ENCODE measurements at regions not wholly inside any gene's neighbourhood (a gene's known extent, or its start where the extent isn't known, plus 50 kb on each side); places are given as distances from the start of the nearest gene placed in this dataset.
"Not testable (repeated sequence)": the region's sequence is repeated elsewhere in the genome, so short reads cannot be mapped to it uniquely, and the experiment has no call there.

- TF ChIP-seq, protein P1, sequence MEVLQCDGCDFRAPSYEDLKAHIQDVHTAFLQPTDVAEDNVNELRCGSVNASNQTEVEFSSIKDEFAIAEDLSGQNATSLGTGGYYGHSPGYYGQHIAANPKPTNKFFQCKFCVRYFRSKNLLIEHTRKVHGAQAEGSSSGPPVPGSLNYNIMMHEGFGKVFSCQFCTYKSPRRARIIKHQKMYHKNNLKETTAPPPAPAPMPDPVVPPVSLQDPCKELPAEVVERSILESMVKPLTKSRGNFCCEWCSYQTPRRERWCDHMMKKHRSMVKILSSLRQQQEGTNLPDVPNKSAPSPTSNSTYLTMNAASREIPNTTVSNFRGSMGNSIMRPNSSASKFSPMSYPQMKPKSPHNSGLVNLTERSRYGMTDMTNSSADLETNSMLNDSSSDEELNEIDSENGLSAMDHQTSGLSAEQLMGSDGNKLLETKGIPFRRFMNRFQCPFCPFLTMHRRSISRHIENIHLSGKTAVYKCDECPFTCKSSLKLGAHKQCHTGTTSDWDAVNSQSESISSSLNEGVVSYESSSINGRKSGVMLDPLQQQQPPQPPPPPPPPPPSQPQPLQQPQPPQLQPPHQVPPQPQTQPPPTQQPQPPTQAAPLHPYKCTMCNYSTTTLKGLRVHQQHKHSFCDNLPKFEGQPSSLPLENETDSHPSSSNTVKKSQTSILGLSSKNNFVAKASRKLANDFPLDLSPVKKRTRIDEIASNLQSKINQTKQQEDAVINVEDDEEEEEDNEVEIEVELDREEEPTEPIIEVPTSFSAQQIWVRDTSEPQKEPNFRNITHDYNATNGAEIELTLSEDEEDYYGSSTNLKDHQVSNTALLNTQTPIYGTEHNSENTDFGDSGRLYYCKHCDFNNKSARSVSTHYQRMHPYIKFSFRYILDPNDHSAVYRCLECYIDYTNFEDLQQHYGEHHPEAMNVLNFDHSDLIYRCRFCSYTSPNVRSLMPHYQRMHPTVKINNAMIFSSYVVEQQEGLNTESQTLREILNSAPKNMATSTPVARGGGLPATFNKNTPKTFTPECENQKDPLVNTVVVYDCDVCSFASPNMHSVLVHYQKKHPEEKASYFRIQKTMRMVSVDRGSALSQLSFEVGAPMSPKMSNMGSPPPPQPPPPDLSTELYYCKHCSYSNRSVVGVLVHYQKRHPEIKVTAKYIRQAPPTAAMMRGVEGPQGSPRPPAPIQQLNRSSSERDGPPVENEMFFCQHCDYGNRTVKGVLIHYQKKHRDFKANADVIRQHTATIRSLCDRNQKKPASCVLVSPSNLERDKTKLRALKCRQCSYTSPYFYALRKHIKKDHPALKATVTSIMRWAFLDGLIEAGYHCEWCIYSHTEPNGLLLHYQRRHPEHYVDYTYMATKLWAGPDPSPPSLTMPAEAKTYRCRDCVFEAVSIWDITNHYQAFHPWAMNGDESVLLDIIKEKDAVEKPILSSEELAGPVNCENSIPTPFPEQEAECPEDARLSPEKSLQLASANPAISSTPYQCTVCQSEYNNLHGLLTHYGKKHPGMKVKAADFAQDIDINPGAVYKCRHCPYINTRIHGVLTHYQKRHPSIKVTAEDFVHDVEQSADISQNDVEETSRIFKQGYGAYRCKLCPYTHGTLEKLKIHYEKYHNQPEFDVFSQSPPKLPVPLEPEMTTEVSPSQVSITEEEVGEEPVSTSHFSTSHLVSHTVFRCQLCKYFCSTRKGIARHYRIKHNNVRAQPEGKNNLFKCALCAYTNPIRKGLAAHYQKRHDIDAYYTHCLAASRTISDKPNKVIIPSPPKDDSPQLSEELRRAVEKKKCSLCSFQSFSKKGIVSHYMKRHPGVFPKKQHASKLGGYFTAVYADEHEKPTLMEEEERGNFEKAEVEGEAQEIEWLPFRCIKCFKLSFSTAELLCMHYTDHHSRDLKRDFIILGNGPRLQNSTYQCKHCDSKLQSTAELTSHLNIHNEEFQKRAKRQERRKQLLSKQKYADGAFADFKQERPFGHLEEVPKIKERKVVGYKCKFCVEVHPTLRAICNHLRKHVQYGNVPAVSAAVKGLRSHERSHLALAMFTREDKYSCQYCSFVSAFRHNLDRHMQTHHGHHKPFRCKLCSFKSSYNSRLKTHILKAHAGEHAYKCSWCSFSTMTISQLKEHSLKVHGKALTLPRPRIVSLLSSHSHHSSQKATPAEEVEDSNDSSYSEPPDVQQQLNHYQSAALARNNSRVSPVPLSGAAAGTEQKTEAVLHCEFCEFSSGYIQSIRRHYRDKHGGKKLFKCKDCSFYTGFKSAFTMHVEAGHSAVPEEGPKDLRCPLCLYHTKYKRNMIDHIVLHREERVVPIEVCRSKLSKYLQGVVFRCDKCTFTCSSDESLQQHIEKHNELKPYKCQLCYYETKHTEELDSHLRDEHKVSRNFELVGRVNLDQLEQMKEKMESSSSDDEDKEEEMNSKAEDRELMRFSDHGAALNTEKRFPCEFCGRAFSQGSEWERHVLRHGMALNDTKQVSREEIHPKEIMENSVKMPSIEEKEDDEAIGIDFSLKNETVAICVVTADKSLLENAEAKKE (CRISPR knock-in tag; IDR thresholded peaks at IDR 0.05): no peak
- no peak for TF ChIP-seq ZNF331 (CRISPR knock-in tag; IDR thresholded peaks at IDR 0.05; ENCODE audit: low read depth)
- TF ChIP-seq CTCF (conservative IDR thresholded peaks at IDR 0.05; ENCODE audit: low read depth in 2 of 2): no peak
- no peak for TF ChIP-seq CREB1 (CRISPR knock-in tag; IDR thresholded peaks at IDR 0.05; ENCODE audit: low read depth)
Measured at GRCh38 chr13:84588023-84588422, 705.7 kb upstream of the SLITRK1 start (continued).

GRCh38 chr13:84579901-84580300, 697.6 kb upstream of the SLITRK1 start:
- not testable (repeated sequence) for H3K27ac ChIP-seq (ENCODE audit: low read depth); H3F3A ChIP-seq (replicated peaks; ENCODE audit: low read depth); H3K36me3 ChIP-seq (ENCODE audit: insufficient read depth); H2AFZ ChIP-seq; H3K9me3 Mint-ChIP-seq; H3K36me3 Mint-ChIP-seq (ENCODE audit: low read depth); H3K27me3 ChIP-seq (ENCODE audit: insufficient read depth); H3K9me2 ChIP-seq (ENCODE audit: insufficient read depth); H3K4me1 ChIP-seq (ENCODE audit: insufficient read depth); DNase-seq (ENCODE audit: low spot score); H3K27me3 Mint-ChIP-seq (ENCODE audit: insufficient read depth, low read depth, poor library complexity); H3K27ac Mint-ChIP-seq; ATAC-seq; H3K4me2 ChIP-seq; H4K20me1 ChIP-seq (replicated peaks; ENCODE audit: insufficient read depth); H3K4me3 ChIP-seq; H3K4me1 Mint-ChIP-seq; H3K79me2 ChIP-seq (replicated peaks; ENCODE audit: insufficient read depth); H3K4me3 Mint-ChIP-seq
